Cardiac fibroblast (primary cell): ENCODE measurements at regions not wholly inside any gene's neighbourhood (a gene's known extent, or its start where the extent isn't known, plus 50 kb on each side); places are given as distances from the start of the nearest gene placed in this dataset.
A peak's percentile ranks its signal among the peaks of the same experiment; 100 is the strongest.

Experiments used
- DNase-seq, 2 donors: peaks; one replicate each; pipeline versions ENCODE4 v3.0.0 to v3.0.0-alpha.2; 2010; ENCODE audit warnings: low read depth in 2 of 2
- H3K4me3 ChIP-seq, 2 donors: replicated peaks in 1 of 2; 1 replicate in 1 of 2; 2 replicates in 1 of 2; pipeline ENCODE4 v1.5.1; 2011; ENCODE audit warnings: low read depth in 2 of 2, low read length in 2 of 2, mild to moderate bottlenecking in 2 of 2, moderate library complexity in 1 of 2
- CTCF ChIP-seq: IDR thresholded peaks from one replicate; pipeline ENCODE4 v1.5.1; 2011; ENCODE audit warnings: low read depth, mild to moderate bottlenecking, low read length, inconsistent platforms

- DNase-seq: no peak
- no peak for TF ChIP-seq CTCF
- no peak overlapping the region for H3K4me3 ChIP-seq
Observed at GRCh38 chr6:29884261-29884660, 56.6 kb downstream of the HLA-G start.

- no peak for TF ChIP-seq CTCF
- DNase-seq: no peak
- H3K4me3 ChIP-seq: no peak overlapping the region
Observed at GRCh38 chr6:29886701-29887100, 55.6 kb upstream of the HLA-A start.

DNA sequence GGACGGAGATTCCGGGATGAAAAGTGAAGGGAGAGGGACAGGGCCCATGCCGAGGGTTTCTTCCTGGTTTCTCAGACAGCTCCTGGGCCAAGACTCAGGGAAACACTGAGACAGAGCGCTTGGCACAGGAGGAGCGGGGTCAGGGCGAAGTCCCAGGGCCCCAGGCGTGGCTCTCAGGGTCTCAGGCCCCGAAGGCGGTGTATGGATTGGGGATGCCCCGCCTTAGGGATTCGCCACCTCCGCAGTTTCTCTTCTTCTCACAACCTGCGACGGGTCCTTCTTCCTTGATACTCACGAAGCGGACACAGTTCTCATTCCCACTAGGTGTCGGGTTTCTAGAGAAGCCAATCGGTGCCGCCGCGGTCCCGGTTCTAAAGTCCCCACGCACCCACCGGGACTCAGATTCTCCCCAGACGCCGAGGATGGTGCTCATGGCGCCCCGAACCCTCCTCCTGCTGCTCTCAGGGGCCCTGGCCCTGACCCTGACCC, 55.0 kb upstream of the HLA-A start:
- H3K4me3 ChIP-seq: peak overlapping the region; percentile 64 to 67
- TF ChIP-seq CTCF: no peak
- peak; percentile 23 to 29 for DNase-seq

GRCh38 chr6:29887819-29888776, 54.2 kb upstream of the HLA-A start:
- peak; percentile 48 to 50 for DNase-seq
- peak overlapping the region; percentile 64 to 67 for H3K4me3 ChIP-seq
- no peak for TF ChIP-seq CTCF
